ENCODE measurements at regions not wholly inside any gene's neighbourhood (a gene's known extent, or its start where the extent isn't known, plus 50 kb on each side); places are given as distances from the start of the nearest gene placed in this dataset.

GRCh38 chr6:91501930-91502329 lies 915.1 kb upstream of the MAP3K7 start:
- no peak overlapping the region for H3K4me3 ChIP-seq (ENCODE audit: low read depth, low read length)
- TF ChIP-seq, protein P1, sequence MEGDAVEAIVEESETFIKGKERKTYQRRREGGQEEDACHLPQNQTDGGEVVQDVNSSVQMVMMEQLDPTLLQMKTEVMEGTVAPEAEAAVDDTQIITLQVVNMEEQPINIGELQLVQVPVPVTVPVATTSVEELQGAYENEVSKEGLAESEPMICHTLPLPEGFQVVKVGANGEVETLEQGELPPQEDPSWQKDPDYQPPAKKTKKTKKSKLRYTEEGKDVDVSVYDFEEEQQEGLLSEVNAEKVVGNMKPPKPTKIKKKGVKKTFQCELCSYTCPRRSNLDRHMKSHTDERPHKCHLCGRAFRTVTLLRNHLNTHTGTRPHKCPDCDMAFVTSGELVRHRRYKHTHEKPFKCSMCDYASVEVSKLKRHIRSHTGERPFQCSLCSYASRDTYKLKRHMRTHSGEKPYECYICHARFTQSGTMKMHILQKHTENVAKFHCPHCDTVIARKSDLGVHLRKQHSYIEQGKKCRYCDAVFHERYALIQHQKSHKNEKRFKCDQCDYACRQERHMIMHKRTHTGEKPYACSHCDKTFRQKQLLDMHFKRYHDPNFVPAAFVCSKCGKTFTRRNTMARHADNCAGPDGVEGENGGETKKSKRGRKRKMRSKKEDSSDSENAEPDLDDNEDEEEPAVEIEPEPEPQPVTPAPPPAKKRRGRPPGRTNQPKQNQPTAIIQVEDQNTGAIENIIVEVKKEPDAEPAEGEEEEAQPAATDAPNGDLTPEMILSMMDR (conservative IDR thresholded peaks at IDR 0.05; ENCODE audit: low read depth, low read length): no peak
- no peak for DNase-seq (ENCODE audit: low read depth)

DNA sequence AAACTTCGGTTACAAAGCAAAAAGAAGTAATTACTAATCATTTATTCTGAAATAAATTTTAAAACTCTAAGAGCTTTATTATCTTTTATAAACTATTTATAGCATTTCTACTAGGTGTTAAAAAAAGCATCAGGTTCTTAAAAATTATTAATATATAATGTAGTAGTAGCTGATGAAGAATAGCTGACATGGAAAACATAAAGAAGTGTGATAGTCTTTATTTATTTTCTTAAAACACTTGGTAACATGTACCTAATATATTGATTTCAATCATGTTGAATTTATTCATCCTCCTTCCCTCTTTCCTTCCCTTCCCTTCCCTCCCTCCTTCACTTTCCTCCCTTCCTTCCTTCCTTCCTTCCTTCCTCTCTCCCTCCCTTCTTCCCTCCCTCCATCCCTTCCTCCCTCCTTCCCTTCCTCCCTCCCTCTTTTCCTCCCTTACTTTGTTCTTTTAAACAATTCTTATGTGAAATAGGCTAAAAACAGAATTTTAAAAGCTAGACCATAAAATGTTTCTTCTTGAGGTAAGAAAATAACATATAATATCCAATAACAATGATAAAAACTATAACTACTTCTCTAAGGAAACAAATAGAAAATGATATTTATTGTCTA lies 913.9 kb upstream of the MAP3K7 start:
- TF ChIP-seq, protein P1 (conservative IDR thresholded peaks at IDR 0.05; ENCODE audit: low read depth, low read length): no peak

DNA sequence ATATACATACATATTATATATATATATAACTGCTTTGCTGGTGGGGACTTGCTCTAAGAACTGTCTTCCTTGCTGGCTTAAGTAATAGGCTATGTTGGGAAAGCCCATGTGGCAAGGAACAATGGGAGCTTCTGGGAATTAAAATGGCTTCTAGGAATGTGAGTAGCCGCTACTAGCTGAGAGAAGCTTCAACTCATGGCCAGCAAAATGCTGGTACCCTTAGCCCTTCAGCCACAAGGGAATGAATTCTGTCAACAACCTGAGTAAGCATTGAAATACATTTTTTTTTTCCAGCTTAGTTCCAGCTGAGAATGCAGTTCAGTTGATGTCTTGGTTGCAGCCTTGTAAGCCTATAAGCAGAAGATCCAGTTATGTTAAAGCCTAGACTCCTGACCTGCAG lies 911.7 kb upstream of the MAP3K7 start:
- H3K4me3 ChIP-seq (ENCODE audit: low read depth, low read length): no peak overlapping the region
- TF ChIP-seq, protein P1 (conservative IDR thresholded peaks at IDR 0.05; ENCODE audit: low read depth, low read length): no peak
- DNase-seq (ENCODE audit: low read depth): no peak

More for the DNA sequence above, 913.9 kb upstream of the MAP3K7 start:
- no peak overlapping the region for H3K4me3 ChIP-seq (ENCODE audit: low read depth, low read length)
- no peak for DNase-seq (ENCODE audit: low read depth)

- TF ChIP-seq, protein P1 (conservative IDR thresholded peaks at IDR 0.05; ENCODE audit: low read depth, low read length): no peak
Observed at GRCh38 chr6:91497770-91498169, 910.9 kb upstream of the MAP3K7 start.

GRCh38 chr6:91490671-91491301 lies 903.9 kb upstream of the MAP3K7 start:
- no peak for DNase-seq (ENCODE audit: low read depth)
- TF ChIP-seq, protein P1 (conservative IDR thresholded peaks at IDR 0.05; ENCODE audit: low read depth, low read length): no peak
- no peak overlapping the region for H3K4me3 ChIP-seq (ENCODE audit: low read depth, low read length)

More at GRCh38 chr6:91497770-91498169, 910.9 kb upstream of the MAP3K7 start:
- H3K4me3 ChIP-seq (ENCODE audit: low read depth, low read length): no peak overlapping the region
- DNase-seq (ENCODE audit: low read depth): no peak

DNA sequence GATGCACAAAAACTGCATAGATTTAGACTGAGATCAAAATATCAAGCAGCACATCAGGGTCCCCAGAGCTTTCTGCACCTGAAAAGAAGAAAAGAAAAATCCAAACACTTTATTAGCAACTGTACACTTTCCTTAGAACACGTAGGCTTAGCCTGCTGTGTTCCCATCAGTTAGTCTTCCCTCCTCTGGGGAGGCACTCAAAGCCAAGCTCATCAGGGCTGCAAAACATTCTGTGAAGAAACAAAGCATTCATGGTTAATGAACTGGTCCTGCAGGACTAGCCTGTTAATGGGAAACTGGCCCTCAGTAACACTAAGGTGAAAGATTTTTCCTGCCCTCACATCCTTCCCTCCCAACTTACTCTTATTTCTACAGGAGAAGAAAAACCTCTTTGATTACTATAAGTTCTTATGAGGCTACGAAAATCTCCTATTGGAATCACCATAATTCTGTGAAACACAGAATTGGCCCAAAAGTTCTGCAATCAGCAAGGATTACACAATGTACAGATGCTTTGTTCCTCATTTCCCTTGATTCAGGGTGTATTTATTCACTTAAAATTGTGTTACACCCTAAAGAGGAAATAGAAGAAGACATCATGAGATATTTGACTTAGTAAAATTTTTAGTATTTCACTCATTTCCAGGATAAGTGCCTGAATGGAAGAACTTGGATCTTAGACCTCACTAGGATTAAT lies 901.0 kb upstream of the MAP3K7 start:
- DNase-seq (ENCODE audit: low read depth): no peak
- no peak overlapping the region for H3K4me3 ChIP-seq (ENCODE audit: low read depth, low read length)
- TF ChIP-seq, protein P1 (conservative IDR thresholded peaks at IDR 0.05; ENCODE audit: low read depth, low read length): no peak

All from epithelial cell of proximal tubule (primary cell).